Esophagus muscularis mucosa (tissue), 4 donors: ENCODE measurements at regions not wholly inside any gene's neighbourhood (a gene's known extent, or its start where the extent isn't known, plus 50 kb on each side); places are given as distances from the start of the nearest gene placed in this dataset.

Source experiments
- DNase-seq: peaks from one replicate; pipeline ENCODE4 v3.0.0-alpha.2; 2017; ENCODE audit errors: extremely low spot score
- H3K27ac ChIP-seq, 4 donors: fragments of 200-600 bp; sonication (generic); replicated peaks in 1 of 4; 1 replicate in 3 of 4; 2 replicates in 1 of 4; pipeline ENCODE4 v1.5.1; 2016 to 2019; ENCODE audit warnings: mild to moderate bottlenecking in 1 of 4
- H3K27me3 ChIP-seq, 4 donors: fragments of 200-600 bp; sonication (generic); one replicate each; pipeline versions ENCODE4 v1.5.1 to v1.6.0; 2016 to 2019
- H3K36me3 ChIP-seq, 4 donors: fragments of 200-600 bp; sonication (generic); one replicate each; pipeline ENCODE4 v1.5.1; 2016 to 2019
- H3K4me1 ChIP-seq, 4 donors: fragments of 200-600 bp; sonication (generic); one replicate each; pipeline ENCODE4 v1.5.1; 2016 to 2019
- H3K4me3 ChIP-seq, 4 donors: fragments of 200-600 bp; sonication (generic); 1 replicate in 2 of 4; 2 replicates in 2 of 4; pipeline ENCODE4 v1.5.1; 2016 to 2019; ENCODE audit warnings: mild to moderate bottlenecking in 4 of 4, moderate library complexity in 1 of 4
- H3K9me3 ChIP-seq, 4 donors: fragments of 200-600 bp; sonication (generic); 1 replicate in 3 of 4; 2 replicates in 1 of 4; pipeline ENCODE4 v1.5.1; 2016 to 2019
- EP300 ChIP-seq: sonication (generic); formaldehyde crosslinking; IDR thresholded peaks from one replicate; pipeline ENCODE4 v1.6.1; 2017; ENCODE audit warnings: antibody characterized with exemption
- POLR2A ChIP-seq: fragments of 450-650 bp; IDR thresholded peaks from one replicate; pipeline ENCODE4 v1.6.1; 2017; ENCODE audit warnings: antibody characterized with exemption, moderate library complexity, mild to moderate bottlenecking, low read depth
- POLR2AphosphoS5 ChIP-seq, 2 donors: sonication (generic); formaldehyde crosslinking; IDR thresholded peaks; one replicate each; pipeline ENCODE4 v1.6.1; 2017; ENCODE audit warnings: antibody characterized with exemption in 2 of 2
- WGBS: methylation state at CpG from one replicate; pipeline ENCODE4 v1.1.5; 2018; 5-methylcytosine and 5-hydroxymethylcytosine counted together
- intact Hi-C: fragments of 100-400 bp; cut with DNase I; formaldehyde crosslinking; loops from one replicate; pipeline ENCODE4 v1.15.1; 2023
- TF ChIP-seq, protein P1 (sequence below), 3 experiments: fragments of 200-600 bp in 2 of 3; fragments of 450-650 bp in 1 of 3; sonication (generic) in 2 of 3; IDR thresholded peaks; one replicate each; pipeline ENCODE4 v1.5.1; 2017 to 2019; ENCODE audit warnings: antibody characterized with exemption in 3 of 3, mild to moderate bottlenecking in 2 of 3, moderate library complexity in 1 of 3

GRCh38 chr17:34117332-34117731 lies 137.8 kb upstream of the CCL2 start:
- H3K9me3 ChIP-seq: no peaks in the 10 kb centered on the region
- intact Hi-C loops: no loop called here
- DNase-seq: peak; percentile 86
- H3K27ac ChIP-seq: no peak overlapping the region
- peaks cover 0 to 22% (median 0%) of the 10 kb centered on the region in 4 donors for H3K27me3 ChIP-seq
- WGBS: 66% methylated on average over 3 of the region's 3 CpGs
- no peaks in the 10 kb centered on the region for H3K36me3 ChIP-seq
- no peaks in the 10 kb centered on the region for H3K4me1 ChIP-seq
- H3K4me3 ChIP-seq: no peak overlapping the region
- no peak for TF ChIP-seq POLR2AphosphoS5 (IDR thresholded peaks at IDR 0.05)

GRCh38 chr17:34117811-34118210 lies 137.3 kb upstream of the CCL2 start:
- TF ChIP-seq POLR2A (no peak), EP300 (no peak), POLR2AphosphoS5 (IDR thresholded peaks at IDR 0.05) (no peak)
- TF ChIP-seq, protein P1, sequence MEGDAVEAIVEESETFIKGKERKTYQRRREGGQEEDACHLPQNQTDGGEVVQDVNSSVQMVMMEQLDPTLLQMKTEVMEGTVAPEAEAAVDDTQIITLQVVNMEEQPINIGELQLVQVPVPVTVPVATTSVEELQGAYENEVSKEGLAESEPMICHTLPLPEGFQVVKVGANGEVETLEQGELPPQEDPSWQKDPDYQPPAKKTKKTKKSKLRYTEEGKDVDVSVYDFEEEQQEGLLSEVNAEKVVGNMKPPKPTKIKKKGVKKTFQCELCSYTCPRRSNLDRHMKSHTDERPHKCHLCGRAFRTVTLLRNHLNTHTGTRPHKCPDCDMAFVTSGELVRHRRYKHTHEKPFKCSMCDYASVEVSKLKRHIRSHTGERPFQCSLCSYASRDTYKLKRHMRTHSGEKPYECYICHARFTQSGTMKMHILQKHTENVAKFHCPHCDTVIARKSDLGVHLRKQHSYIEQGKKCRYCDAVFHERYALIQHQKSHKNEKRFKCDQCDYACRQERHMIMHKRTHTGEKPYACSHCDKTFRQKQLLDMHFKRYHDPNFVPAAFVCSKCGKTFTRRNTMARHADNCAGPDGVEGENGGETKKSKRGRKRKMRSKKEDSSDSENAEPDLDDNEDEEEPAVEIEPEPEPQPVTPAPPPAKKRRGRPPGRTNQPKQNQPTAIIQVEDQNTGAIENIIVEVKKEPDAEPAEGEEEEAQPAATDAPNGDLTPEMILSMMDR (IDR thresholded peaks at IDR 0.05): no peak
- H3K36me3 ChIP-seq: no peaks in the 10 kb centered on the region
- peak; percentile 66 for DNase-seq
- no peaks in the 10 kb centered on the region for H3K9me3 ChIP-seq
- 77% methylated on average over 1 of the region's 1 CpG for WGBS
- intact Hi-C loops: no loop called here
- H3K4me1 ChIP-seq: no peaks in the 10 kb centered on the region
- peaks cover 0 to 20% (median 0%) of the 10 kb centered on the region in 4 donors for H3K27me3 ChIP-seq
- no peak overlapping the region for H3K27ac ChIP-seq
- no peak overlapping the region for H3K4me3 ChIP-seq

DNA sequence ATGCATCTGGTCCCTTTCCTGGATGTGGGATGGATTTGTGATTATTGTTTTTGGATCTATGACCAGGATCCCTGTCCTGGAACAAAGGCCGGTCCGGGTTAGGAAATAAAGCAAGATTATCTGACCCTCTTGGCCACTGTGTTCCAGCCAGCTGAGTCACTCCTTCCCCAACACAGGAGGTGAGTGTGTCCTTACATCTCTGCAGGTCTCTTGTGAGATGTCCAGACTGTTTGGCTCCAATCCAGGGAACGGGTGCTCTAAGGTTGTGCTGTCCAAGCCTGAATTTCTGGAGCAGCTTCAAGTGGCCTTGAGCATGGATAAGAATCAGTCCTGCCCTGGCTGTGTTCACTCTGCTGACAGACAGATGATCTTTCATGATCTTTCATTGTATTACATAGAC lies 136.5 kb upstream of the CCL2 start:
- Histone ChIP-seq H3K27me3 (peaks cover 0 to 20% (median 1%) of the 10 kb centered on the region in 4 donors), H3K27ac (no peak overlapping the region), H3K9me3 (no peaks in the 10 kb centered on the region), H3K36me3 (no peaks in the 10 kb centered on the region), H3K4me1 (no peaks in the 10 kb centered on the region), H3K4me3 (no peak overlapping the region)
- intact Hi-C loops: no loop called here
- TF ChIP-seq POLR2A (no peak), EP300 (no peak), POLR2AphosphoS5 (IDR thresholded peaks at IDR 0.05) (no peak)
- TF ChIP-seq, protein P1 (IDR thresholded peaks at IDR 0.05): no peak
- 46% methylated on average over 3 of the region's 3 CpGs for WGBS
- DNase-seq: peak; percentile 84

GRCh38 chr17:34121311-34121710 lies 133.8 kb upstream of the CCL2 start:
- no peaks in the 10 kb centered on the region for H3K9me3 ChIP-seq
- 74% methylated on average over 4 of the region's 4 CpGs for WGBS
- no peak overlapping the region for H3K27ac ChIP-seq
- TF ChIP-seq POLR2AphosphoS5 (IDR thresholded peaks at IDR 0.05): no peak
- TF ChIP-seq, protein P1 (IDR thresholded peaks at IDR 0.05): no peak
- TF ChIP-seq POLR2A: no peak
- no peak for TF ChIP-seq EP300
- intact Hi-C loops: no loop called here
- H3K4me1 ChIP-seq: no peaks in the 10 kb centered on the region
- DNase-seq: peak; percentile 77
- peaks cover 0 to 31% (median 1%) of the 10 kb centered on the region in 4 donors for H3K27me3 ChIP-seq
- no peak overlapping the region for H3K4me3 ChIP-seq
- no peaks in the 10 kb centered on the region for H3K36me3 ChIP-seq

GRCh38 chr17:34122515-34122914 lies 132.6 kb upstream of the CCL2 start:
- Histone ChIP-seq H3K4me3 (no peak overlapping the region), H3K27ac (no peak overlapping the region), H3K27me3 (peaks cover 0 to 39% (median 1%) of the 10 kb centered on the region in 4 donors), H3K9me3 (no peaks in the 10 kb centered on the region), H3K36me3 (no peaks in the 10 kb centered on the region), H3K4me1 (no peaks in the 10 kb centered on the region)
- no peak for TF ChIP-seq EP300
- no peak for TF ChIP-seq POLR2A
- intact Hi-C loops: no loop called here
- WGBS: 82% methylated on average over 2 of the region's 2 CpGs
- peak; percentile 77 for DNase-seq

- H3K4me3 ChIP-seq: no peak overlapping the region
Observed at GRCh38 chr17:34125010-34125409, 130.1 kb upstream of the CCL2 start.

More at GRCh38 chr17:34125010-34125409, 130.1 kb upstream of the CCL2 start:
- peak; percentile 88 for DNase-seq
- H3K27me3 ChIP-seq: peaks cover 0 to 38% (median 1%) of the 10 kb centered on the region in 4 donors
- no peaks in the 10 kb centered on the region for H3K4me1 ChIP-seq
- 79% methylated on average over 6 of the region's 6 CpGs for WGBS
- no peak overlapping the region for H3K27ac ChIP-seq
- no peak for TF ChIP-seq POLR2AphosphoS5 (IDR thresholded peaks at IDR 0.05)
- TF ChIP-seq, protein P1 (IDR thresholded peaks at IDR 0.05): no peak
- no peak for TF ChIP-seq POLR2A
- TF ChIP-seq EP300: no peak
- H3K36me3 ChIP-seq: no peaks in the 10 kb centered on the region
- H3K9me3 ChIP-seq: no peaks in the 10 kb centered on the region
- intact Hi-C loops: no loop called here
